Duodenal mucosa (tissue), 2 donors: ENCODE measurements at regions not wholly inside any gene's neighbourhood (a gene's known extent, or its start where the extent isn't known, plus 50 kb on each side); places are given as distances from the start of the nearest gene placed in this dataset.
"Not testable (repeated sequence)": the region's sequence is repeated elsewhere in the genome, so short reads cannot be mapped to it uniquely, and the experiment has no call there.

Experiments
- H3K27ac ChIP-seq: one replicate; pipeline ENCODE4 v1.7.0; 2013; ENCODE audit warnings: low read depth, low read length
- H3K27me3 ChIP-seq, 2 donors: one replicate each; pipeline ENCODE4 v1.7.0; 2013; ENCODE audit warnings: low read length in 2 of 2, control low read depth in 1 of 2; ENCODE audit not compliant: insufficient read depth in 2 of 2, control insufficient read depth in 1 of 2
- H3K36me3 ChIP-seq, 2 donors: one replicate each; pipeline ENCODE4 v1.7.0; 2013; ENCODE audit warnings: low read length in 2 of 2, control low read depth in 1 of 2; ENCODE audit not compliant: insufficient read depth in 2 of 2, control insufficient read depth in 1 of 2
- H3K4me1 ChIP-seq, 2 donors: one replicate each; pipeline ENCODE4 v1.7.0; 2013; ENCODE audit warnings: low read length in 2 of 2, control low read depth in 1 of 2; ENCODE audit not compliant: insufficient read depth in 2 of 2, control insufficient read depth in 1 of 2
- H3K4me3 ChIP-seq, 2 donors: one replicate each; pipeline ENCODE4 v1.7.0; 2013; ENCODE audit warnings: low read length in 2 of 2, low read depth in 1 of 2
- H3K9ac ChIP-seq, 2 donors: one replicate each; pipeline ENCODE4 v1.7.0; 2013; ENCODE audit warnings: low read length in 2 of 2, low read depth in 1 of 2
- H3K9me3 ChIP-seq, 2 donors: one replicate each; pipeline ENCODE4 v1.7.0; 2013; ENCODE audit warnings: low read length in 2 of 2, control low read depth in 1 of 2; ENCODE audit not compliant: control insufficient read depth in 1 of 2

DNA sequence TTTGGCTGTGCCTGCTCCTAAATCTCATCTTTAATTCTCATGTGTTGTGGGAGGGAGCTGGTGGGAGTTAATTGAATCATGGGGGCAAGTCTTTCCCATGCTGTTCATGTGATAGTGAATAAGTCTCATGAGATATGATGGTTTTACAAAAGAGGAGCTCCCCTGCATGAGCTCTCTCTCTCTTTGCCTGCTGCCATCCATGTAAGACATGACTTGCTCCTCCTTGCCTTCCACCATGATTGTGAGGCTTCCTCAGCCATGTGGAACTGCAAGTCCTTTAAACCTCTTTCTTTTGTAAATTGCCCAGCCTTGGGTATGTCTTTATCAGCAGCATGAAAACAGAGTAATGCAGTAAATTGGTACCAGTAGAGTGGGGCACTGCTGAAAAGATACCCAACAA is 110.6 kb upstream of the SYT10 start:
- H3K9ac ChIP-seq, H3K4me3 ChIP-seq, H3K4me1 ChIP-seq, H3K27ac ChIP-seq, H3K9me3 ChIP-seq, H3K36me3 ChIP-seq, H3K27me3 ChIP-seq: not testable (repeated sequence)

DNA sequence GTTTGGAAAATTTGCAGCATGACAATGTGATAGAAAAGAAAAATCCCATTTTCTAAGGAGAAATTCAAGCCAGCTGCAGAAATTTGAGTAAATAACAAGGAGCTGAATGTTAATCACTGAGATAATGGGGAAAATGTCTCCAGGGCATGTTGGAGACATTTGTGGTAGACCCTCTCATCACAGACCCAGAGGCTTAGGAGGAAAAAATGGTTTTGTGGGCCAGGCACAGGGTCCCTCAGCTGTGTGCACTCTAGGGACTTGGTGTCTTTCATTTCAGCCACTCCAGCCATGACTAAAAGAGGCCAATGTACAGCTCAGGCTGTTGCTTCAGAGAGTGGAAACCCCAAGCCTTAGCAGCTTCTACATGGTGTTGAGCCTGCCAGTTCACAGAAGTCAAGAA is 111.4 kb upstream of the SYT10 start:
- no peaks in the 10 kb centered on the region for H3K27me3 ChIP-seq
- H3K9me3 ChIP-seq, result no peaks in the 10 kb centered on the region
- H3K4me3 ChIP-seq, result no peak overlapping the region
- no peak overlapping the region for H3K9ac ChIP-seq
- no peaks in the 10 kb centered on the region for H3K4me1 ChIP-seq
- H3K36me3 ChIP-seq, result no peaks in the 10 kb centered on the region
- H3K27ac ChIP-seq, result no peak overlapping the region

DNA sequence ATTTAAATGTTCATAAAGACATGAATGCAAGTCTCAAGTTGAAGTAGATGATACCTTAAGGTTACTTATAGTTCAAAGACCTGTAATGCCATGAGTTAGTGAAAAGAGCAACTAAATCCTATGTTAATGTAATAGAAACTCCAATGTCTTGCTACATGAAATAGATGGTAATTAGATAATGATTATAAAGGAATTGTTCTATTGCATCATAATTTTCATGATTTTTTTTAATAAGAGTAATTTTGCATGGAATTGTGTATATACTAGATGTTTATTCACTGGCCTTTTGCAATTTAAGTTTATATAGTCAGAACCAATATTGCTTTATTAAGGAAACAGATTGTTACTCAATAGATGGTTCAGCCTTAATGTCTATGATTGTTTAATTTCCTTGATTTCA is 115.5 kb upstream of the SYT10 start:
- Histone ChIP-seq H3K9ac (no peak overlapping the region), H3K4me1 (no peaks in the 10 kb centered on the region), H3K36me3 (no peaks in the 10 kb centered on the region), H3K27ac (no peak overlapping the region), H3K4me3 (no peak overlapping the region), H3K9me3 (no peaks in the 10 kb centered on the region), H3K27me3 (no peaks in the 10 kb centered on the region)

DNA sequence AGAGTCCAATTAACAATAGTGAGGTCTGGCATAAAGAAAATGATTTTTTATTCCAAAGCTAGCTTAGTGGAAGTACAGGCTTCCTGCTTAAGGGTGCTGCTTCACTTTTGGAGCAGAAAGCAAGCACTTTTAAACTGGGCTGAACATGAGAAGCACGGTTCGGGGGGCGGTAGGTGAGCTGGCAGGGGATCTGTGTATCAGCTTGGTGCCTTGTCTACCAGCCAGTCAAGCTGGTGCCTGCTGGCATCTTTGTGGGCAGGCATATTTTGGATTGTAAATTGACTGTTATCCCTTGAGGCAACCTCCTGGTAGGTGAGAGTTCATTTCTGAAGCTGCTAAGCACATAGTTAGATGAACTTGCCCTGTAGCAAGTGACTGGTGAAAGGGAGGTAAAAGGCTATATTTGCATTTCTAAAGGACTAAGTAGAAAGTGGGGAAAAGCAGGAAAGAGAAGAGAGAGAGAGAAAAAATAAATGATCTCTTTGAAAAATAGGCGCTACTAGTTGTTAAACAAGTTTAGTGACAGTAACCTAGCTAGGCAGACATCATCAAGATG is 121.1 kb upstream of the SYT10 start:
- Histone ChIP-seq H3K9ac (no peak overlapping the region), H3K36me3 (no peaks in the 10 kb centered on the region)

DNA sequence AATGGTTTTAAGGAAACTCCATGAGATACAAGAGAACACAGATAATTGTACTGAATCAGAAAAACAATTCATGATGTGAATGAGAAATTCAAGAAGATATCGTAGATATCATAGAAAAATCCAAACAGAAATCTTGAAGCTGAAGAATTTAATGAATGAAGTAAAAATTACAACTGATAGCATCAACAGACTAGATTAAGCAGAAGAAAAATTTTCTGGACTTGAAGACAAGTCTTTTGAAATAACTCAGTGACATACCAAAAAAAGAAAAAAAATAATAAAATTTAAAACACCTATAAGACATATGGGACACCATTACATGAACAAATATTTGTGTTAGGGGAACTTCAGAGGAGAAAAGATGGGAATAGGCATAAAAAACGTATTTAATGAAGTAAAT is 122.8 kb upstream of the SYT10 start:
- no peak overlapping the region for H3K27ac ChIP-seq
- no peaks in the 10 kb centered on the region for H3K9me3 ChIP-seq
- H3K36me3 ChIP-seq, result no peaks in the 10 kb centered on the region
- H3K27me3 ChIP-seq, result no peaks in the 10 kb centered on the region
- H3K9ac ChIP-seq, result no peak overlapping the region
- no peak overlapping the region for H3K4me3 ChIP-seq
- no peaks in the 10 kb centered on the region for H3K4me1 ChIP-seq

More for the DNA sequence above, 121.1 kb upstream of the SYT10 start:
- Histone ChIP-seq H3K4me3 (no peak overlapping the region), H3K27ac (no peak overlapping the region), H3K4me1 (no peaks in the 10 kb centered on the region), H3K9me3 (no peaks in the 10 kb centered on the region), H3K27me3 (no peaks in the 10 kb centered on the region)

DNA sequence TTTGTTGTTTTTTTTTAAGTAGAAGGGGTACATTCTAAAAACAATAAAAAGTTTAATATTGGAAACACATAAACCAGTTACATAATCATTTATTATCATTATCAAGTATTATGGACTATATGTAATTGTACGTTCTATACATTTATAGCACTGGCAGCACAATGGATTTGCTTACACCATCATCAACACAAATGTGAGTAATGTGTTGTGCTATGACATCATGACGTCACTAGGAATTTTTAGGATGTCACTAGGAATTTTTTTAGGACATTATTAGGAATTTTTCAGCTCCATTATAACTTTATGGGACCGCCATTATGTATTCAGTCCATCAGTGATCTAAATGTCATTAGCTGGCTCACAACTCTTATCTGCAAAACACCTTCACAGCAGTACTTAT is 126.8 kb upstream of the SYT10 start:
- no peak overlapping the region for H3K27ac ChIP-seq
- H3K4me3 ChIP-seq, result no peak overlapping the region
- no peaks in the 10 kb centered on the region for H3K4me1 ChIP-seq
- no peaks in the 10 kb centered on the region for H3K36me3 ChIP-seq
- no peaks in the 10 kb centered on the region for H3K27me3 ChIP-seq
- H3K9me3 ChIP-seq, result no peaks in the 10 kb centered on the region
- no peak overlapping the region for H3K9ac ChIP-seq

DNA sequence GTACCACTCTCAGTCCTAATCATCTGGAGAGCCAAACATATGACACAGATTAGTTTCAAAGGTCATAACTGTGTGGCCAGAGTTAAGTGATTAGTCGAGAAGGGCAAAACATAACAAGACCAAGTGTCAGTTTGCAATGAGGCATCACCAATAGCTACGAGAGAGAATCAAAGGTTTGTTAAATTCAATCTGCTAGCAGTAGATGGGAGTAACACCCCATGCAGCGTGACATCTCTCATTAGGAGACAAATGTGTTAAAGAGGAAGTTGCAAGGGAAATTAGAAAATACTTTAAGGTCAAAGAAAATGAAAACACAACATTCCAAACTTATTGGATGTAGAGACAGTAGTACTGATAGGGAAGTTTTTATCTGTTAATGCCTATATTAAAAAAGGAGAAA is 135.7 kb upstream of the SYT10 start:
- H3K36me3 ChIP-seq, result no peaks in the 10 kb centered on the region
- H3K9ac ChIP-seq, result no peak overlapping the region
- no peaks in the 10 kb centered on the region for H3K27me3 ChIP-seq
- H3K4me3 ChIP-seq, result no peak overlapping the region
- H3K4me1 ChIP-seq, result no peaks in the 10 kb centered on the region
- H3K9me3 ChIP-seq, result no peaks in the 10 kb centered on the region
- no peak overlapping the region for H3K27ac ChIP-seq

DNA sequence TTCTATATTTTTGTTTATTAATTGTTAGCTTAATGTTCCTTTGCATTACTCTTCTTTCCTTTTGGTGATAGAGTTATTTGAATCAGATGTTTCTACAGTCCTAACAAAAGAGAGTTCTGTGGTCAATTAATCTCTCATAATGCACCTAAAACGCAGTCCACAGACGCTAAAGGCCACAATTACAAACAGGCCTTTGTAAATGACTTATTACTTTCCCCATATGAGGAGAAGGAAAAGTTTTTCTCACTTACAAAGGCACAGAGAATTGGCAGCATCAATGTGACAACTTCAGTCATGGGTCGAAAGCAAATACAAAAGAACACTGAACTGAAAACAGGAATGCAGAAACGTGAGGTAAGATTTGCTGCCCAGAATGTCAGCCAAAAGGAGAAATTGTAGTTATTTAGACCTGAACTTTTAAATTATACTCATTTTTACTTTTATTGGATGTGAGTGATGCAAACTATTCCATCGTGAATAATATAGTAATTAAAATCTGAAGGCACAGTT is 142.0 kb upstream of the SYT10 start:
- Histone ChIP-seq H3K4me1 (peaks cover 0 to 10% of the 10 kb centered on the region in 2 donors), H3K36me3 (no peaks in the 10 kb centered on the region), H3K4me3 (no peak overlapping the region), H3K9ac (no peak overlapping the region), H3K27ac (no peak overlapping the region), H3K27me3 (no peaks in the 10 kb centered on the region), H3K9me3 (no peaks in the 10 kb centered on the region)

DNA sequence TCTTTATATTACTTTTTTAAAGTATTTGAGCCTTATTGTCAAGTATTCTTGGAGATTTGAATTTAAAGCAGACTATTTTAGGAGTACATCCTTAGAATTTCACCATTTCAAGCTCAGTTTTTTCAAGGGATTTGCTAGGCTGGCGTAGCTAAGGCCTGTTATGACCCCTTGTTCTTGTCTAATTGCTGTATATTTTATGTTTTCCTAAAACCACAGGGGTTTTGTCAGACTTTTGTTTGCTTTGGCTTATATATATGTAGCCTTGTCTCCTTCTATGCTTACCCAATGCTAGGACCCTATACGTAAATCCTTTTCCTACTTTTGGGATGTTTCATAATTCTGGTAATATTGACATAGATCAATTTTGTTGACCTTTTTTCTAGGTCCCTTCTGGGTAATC is 147.0 kb upstream of the SYT10 start:
- Histone ChIP-seq H3K27ac (no peak overlapping the region), H3K36me3 (no peaks in the 10 kb centered on the region), H3K4me3 (no peak overlapping the region)

DNA sequence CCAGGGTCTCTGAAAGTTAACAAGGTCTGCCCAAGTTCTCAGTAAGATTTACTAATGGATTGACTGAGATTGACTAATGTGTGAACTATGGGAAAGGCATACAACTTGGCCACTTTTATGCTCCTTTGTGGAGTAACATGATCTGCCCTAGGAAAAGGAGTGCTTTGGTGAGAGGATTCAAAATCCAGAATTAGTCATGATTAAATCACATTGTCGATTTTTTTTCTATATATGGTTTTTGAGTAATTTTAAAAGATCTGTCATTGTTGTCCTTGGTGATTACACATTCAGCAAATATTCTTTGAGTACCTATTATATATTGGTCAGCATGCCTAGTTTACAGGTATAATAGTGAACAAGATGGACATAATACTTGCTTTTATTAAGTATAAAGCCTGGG is 147.7 kb upstream of the SYT10 start:
- Histone ChIP-seq H3K9me3 (no peaks in the 10 kb centered on the region), H3K36me3 (no peaks in the 10 kb centered on the region), H3K4me1 (peaks cover 8 to 22% of the 10 kb centered on the region in 2 donors), H3K4me3 (no peak overlapping the region), H3K9ac (no peak overlapping the region), H3K27me3 (no peaks in the 10 kb centered on the region), H3K27ac (no peak overlapping the region)

More for the DNA sequence above, 147.0 kb upstream of the SYT10 start:
- Histone ChIP-seq H3K9ac (no peak overlapping the region), H3K9me3 (no peaks in the 10 kb centered on the region), H3K27me3 (no peaks in the 10 kb centered on the region), H3K4me1 (peaks cover 8 to 22% of the 10 kb centered on the region in 2 donors)
